SIG-M5 treated with dmso at 0.1 percent for 504 hours (cell line): ENCODE measurements at regions not wholly inside any gene's neighbourhood (a gene's known extent, or its start where the extent isn't known, plus 50 kb on each side); places are given as distances from the start of the nearest gene placed in this dataset.
A peak's percentile ranks its signal among the peaks of the same experiment; 100 is the strongest.

Experiments used
- DNase-seq: peaks from one replicate; lab custom pipeline; 2025; ENCODE audit not compliant: unreplicated experiment; lab: John Stamatoyannopoulos, UW

DNA sequence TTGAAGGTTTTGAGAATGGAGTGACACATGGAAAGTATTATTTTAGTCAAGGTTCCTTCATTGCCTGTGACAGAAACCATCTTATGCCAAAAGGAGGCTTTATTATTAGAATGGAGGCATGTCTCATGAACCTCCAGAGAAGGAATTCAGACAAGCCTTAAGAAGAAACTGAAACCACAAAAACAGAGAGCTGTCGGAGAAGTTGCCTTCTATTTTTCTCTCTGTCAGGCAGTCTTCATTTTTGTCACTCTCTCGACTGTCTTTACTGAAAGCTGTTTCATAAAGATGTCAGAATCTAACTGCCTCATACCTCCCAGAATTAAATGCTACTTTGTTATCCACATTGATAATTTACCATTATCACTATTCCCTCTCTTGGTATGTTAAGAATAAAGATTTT lies 434.7 kb upstream of the ADGRL4 start:
- no peak for DNase-seq

DNA sequence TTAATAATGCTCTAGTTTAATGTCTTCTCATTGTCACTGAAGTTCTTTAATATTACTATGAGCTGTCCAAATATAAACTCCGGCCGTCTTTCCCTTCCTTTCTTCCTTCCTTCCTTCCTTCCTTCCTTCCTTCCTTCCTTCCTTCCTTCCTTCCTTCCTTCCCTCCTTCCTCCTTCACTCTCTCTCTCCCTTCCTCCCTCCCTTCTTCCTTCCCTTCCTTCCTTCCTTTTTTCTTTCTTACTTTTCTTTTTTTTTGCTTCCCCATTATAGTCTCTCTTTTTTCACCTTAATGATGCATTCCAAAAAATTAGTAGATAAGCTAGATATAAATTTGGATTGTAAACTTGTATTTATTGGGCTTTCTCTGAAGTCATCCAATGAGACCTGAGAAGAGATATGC lies 431.0 kb upstream of the ADGRL4 start:
- no peak for DNase-seq

DNA sequence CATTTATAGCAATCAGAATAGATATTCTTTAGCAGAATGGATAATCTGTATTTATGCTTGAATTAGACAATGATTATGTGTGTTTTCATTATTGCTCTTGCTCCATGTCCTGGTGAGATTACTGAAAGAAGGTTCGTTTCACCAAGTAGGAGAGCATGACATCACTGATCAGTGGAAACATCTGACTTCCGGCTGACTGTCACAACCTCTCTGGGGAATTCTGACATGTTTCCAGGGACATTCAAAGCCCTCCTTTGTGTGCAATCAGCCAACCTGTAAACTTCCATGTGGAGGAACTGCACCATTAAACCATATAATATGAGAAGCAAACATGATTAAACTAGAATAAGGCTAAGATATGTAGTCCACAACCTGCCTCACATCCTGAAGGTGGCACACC lies 424.8 kb upstream of the ADGRL4 start:
- no peak for DNase-seq

DNA sequence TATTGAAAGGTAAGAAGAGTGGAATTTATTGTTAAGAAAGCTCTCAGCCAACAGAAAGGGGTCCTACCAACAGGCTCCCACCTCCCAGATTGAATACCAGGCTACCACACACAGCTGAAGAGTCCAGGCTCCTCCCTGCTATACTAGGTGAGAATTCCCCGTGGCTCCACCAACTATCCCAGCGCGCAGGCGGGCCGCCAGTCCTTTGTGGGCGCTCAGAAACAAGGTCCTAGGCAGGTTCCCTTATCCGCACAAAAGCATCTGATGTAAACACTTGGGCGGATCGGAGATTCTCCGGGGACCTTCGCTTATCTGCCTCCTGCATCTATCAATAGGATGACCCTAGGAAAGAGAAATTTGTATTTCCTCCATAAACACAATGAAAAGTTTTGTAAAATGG lies 423.9 kb upstream of the ADGRL4 start:
- no peak for DNase-seq

DNA sequence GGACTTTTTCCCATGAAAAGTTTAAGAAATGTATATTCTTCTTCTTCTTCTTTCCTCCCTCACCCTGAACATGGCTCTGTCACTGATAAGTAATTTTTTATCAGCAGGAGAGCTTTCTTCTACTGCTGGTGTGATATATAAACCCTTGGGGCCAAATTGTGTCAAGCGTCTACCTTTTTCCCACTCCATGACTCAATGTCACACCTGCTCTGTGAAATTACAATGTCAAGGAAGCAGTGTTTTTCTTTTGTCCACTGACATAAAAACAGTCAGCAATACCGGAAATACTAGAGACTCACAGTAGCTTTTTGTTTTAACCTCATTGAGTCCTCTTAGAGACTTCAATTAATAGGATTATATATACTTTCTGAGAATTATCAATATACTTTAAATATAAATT lies 416.2 kb upstream of the ADGRL4 start:
- DNase-seq: no peak

DNA sequence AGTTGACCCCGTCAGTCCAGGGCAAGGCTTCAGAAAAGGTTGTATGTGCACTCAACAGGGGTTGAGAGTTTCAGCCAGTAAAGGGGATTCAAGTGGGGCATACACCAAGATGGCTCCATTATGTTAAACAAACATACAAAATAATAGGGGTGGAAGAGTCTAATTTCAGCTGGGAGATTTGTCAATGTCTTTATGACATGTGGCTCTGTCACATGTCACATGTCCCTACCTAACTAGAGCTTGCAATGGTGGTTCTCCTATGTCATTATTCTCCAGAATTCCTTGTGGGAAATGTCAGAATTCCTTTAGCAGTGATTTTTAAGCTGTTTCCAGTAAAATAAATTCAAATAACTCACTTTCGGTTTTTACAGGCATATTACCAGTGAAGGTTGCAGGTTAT lies 392.0 kb upstream of the ADGRL4 start:
- DNase-seq: no peak

DNA sequence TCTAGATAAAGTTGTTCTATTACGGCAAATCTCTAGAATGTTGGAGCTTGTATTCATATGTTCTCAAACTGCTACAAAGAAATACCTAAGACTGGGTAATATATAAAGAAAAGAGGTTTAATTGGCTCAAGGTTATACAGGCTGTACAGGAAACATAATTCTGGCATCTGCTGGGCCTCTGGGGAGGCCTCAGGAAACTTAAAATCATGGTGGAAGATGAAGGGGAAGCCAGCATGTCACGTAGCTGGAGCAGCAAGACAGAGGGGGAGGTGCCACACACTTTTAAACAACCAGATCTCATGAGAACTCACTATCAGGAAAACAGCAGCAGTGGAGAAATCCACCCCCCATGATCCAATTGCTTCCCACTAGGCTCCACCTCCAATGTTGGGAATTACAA lies 390.4 kb upstream of the ADGRL4 start:
- DNase-seq: no peak

DNA sequence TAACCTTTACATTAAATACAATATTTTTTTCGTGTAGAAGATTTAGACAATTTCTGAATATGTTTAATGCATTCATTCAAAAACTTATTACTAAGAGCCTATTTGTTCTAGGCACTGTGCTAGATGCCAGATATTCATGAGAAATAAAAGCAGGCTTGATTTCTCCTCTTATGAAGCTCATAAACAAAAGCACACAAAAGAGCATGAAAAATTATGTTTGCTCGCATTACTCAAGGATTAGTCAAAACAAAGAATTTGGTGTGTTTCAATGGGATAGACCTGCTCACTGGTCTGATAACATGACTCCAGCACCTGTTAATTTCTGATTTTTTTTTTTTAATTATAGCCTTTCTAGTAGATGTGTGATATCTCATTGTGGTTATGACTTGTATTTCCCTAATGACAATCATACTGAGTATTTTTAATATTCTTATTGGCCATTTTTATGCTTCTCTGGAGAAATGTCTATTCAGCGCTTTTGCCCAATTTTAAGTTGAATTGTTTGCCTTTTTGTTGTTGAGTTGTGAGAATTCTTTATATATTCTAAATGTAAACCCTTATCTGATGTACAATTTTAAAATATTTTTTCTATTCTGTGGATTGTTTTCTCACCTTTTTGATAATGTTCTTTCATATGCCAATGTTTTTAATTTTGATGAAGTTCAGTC lies 382.3 kb upstream of the ADGRL4 start:
- DNase-seq: no peak

DNA sequence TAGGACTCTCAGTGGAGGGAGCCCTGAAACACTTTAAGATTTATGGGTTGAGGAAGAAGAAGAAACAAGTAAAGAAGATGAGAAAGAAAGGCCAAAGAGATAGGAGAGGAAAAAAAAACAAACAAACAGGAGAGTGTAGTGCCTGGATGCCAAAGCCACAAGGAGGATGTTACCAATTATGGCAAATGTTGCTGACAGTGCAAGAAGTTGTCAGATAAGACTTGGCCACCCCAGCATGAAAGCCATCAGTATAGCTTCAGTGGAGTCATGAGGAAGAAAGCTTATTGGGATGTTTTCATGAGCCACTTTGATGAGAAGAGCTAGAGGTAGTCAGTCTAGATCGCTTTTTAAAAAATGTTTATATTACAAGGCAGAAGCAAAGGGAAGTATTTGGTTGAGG lies 380.2 kb upstream of the ADGRL4 start:
- DNase-seq: no peak

DNA sequence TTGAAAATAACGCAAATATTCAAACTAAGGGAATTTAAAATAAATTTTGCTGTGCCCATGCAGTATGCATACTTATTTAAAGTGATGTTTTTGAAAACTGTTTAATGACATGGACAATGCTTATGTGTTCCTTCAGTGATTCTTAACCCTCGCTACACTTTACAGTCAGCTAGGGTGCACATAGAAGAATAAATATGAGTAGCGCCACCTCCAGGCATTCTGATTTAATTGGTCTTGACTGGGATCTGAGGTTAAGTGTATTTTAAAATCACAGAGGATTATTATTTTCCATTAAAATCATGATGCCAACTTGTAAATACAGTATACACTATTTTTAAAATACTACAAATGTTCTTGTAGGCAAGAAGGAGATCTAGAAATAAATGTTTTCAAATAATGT lies 373.5 kb upstream of the ADGRL4 start:
- DNase-seq: no peak

DNA sequence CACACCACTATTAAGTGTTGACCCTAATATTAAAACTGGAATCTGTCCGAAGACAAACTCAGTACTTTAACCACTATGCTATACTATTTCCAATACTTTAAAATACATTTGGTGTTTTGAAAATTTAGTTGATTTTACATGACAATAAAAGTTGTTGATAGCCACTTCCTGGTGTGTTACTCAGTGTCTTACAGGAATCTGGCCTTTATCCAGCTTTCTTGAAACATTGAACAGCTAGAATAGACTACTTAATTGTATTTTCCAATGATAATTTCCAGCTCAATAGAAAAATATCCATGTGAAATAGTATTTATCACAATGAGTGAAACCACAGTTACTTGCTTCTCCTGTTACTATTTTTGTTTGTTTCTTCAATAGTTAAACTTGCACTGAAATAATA lies 369.6 kb upstream of the ADGRL4 start:
- no peak for DNase-seq

DNA sequence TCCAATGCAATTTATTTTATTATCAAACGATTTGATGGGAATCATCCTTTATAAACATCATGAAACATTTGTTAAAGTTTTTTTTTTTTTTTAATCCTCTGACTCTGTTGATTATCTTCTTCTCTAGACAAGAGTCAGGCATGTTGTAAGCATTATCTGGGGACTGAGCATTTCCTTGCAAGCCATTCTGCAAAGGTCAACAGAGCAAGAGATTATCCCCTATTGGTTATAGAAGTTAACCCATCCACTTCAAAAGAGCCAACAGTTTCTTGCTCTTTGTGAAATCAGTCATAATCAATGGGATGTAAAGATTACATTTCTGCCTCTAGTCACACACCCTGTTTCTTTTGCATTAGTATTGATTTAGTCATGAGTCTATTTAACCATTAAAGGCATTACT lies 368.8 kb upstream of the ADGRL4 start:
- DNase-seq: no peak

DNA sequence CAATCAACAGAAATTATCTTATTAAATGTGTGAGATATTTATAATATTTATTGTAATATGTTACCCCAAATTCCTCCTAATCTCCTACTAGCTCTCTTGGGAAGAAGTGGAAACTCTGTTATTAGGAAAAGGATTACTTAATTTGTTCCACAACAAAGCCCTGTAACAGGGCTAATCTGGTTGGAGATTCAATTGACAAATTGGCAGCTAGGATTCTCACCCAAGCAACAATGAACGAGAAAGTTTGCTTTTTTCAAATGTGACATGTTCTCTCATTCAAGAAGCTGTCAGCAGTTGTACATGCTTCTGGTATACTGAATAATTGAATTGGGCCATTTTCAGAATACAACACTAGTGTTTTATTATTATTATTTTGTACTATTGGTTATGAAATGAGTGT lies 367.9 kb upstream of the ADGRL4 start:
- no peak for DNase-seq

DNA sequence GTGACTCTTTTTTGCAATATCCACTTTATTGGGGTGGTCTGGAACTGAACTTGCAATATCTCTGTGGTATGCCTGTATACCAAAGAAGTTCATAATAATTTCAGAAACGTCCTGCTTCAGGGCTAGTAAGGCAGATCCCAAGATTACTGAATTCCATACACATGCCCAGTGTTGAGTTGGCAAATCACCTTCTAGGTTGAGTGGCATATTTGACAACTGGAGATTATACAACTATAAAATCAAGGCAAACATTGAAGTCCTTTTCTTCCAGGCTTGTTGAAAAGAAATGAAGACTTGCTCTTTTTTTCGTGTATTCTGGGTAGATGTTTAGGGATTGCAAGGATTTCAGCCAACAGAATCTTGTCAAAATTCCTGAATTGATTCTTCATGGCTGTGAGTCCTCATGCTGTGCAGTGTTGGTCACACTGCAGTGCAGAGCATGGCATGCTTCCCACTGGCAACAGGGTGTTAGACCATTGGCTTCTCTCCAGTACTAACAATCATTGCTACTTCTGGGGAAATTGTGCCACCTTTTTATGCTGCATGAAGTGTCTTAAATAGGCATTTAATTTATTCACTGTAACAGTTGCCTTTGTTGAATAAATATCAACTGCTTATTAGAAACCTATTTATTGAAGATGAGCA lies 367.1 kb upstream of the ADGRL4 start:
- no peak for DNase-seq

DNA sequence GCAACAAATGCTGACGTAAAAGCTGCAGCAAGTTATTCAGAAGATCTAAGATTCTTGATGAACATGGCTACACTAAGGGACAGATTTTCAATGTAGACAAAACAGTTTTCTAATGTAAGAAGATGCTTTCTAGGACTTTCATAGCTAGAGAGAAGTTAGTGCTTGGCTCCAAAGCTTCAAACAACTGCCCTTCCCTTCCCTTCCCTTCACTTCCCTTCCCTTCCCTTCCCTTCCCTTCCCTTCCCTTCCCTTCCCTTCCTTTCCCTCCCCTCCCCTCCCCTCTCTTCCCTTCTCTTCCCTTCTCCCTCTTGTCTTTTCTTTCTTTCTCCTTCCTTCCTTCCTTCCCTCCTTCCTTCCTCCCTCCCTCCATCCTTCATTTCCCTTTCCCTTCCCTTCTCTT lies 365.3 kb upstream of the ADGRL4 start:
- DNase-seq: no peak

DNA sequence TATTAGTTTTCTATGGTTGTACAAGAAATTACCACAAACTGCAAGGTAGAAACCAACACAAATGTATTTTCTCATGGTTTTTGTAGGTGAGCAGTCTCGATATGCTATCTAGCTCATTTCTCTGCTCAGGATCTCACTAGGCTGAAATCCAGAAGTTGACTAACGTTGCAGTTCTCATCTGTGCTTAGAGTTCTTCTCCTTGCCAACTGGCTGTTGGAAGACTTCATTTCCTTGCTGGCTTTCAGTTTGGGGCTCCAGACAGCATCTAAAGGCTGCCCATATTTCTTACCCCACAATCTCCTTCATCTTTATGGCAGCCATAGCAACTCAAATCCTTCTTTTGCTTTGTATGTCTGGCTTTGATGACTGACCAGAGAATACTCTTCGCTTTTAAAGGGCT lies 362.6 kb upstream of the ADGRL4 start:
- no peak for DNase-seq

DNA sequence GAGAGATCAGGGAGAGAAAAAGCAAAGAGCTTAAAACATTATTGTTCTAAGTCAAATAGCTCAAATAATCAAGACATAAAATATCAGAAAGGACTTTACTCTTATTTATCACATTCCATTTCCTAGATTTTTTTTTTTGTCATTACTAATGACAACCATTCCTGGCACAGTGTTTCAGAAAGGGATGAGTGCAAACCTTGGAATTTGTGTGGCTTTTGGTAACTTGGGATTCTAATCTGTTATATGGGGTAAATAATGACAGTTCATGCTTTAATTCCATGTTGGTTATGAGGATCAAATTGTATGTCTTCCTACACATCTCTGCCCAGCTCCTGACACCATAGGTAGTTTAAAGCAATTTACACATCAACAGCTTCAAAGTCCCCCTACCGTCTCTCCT lies 358.4 kb upstream of the ADGRL4 start:
- no peak for DNase-seq

DNA sequence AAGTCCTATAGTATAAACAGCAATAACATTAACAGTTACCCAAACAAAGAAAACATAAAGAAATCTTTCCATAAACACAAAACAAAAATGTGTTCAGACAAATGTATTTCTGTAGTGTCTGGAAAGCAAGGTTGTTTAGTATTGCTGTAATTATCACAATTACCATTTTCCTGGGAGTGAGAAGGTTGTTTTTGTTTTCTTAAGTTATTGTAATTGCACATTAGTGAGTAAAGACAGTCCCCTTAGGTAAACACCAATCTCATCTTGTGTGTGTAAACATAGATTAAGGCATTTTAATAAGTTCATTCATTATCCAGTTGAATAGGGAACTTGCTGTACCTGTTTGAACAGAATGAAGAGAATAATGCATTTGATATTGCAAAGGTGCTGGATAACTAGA lies 356.9 kb upstream of the ADGRL4 start:
- no peak for DNase-seq

DNA sequence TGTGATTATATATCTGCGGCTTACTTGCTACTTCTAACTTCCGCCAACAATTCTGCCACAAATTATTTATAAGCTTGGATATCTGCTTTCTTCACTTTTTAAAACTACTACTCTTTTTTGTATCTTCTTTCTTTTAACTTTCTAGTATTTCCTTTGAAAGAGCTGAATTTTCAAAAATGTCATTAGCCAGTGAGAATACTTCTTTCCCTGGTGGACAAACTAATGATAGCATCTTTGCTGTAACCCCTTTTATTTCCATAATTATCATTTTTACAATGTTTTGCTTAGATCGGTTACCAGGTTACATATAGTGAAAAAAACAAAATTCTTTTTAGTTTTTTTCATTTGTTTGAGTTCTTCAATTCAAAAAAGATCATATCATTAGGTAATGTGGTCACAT lies 355.9 kb upstream of the ADGRL4 start:
- DNase-seq: no peak

DNA sequence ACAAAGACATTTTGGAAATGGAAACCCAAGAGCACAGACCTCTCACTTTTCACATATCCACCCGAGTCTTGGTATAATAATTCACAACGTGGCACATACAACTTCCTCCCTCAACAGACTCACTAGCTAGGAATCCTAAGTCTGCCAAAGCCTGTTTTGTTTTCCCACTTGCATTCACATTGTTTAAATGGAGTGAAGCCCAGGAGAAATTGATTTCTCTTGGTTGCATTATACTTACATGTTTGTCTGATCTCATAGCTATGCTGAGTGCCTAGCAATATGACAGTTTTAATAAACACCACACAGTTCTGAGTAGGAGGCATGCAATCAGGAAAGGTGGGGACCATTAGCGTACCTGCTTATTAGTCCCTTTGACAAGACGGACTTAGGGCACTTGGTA lies 348.6 kb upstream of the ADGRL4 start:
- no peak for DNase-seq

DNA sequence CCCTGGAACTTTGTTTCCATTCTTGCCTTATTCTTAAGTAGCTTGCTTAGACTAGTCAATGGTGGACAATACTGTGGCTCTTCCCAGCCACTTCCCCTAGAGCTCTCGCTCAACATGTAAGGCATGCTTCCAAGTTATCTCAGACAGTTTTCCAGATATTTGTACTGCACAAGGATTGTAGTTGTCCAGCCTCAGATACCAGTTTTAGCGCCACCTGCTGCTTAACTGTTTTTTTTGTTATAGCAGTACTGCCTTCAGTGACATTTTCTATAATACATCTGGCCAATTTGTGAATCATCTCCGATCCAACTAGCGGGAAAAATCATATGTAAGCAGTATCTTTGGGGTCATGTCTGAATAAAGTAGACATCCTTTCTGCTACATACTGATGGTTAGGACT lies 346.7 kb upstream of the ADGRL4 start:
- DNase-seq: peak; percentile 1

DNA sequence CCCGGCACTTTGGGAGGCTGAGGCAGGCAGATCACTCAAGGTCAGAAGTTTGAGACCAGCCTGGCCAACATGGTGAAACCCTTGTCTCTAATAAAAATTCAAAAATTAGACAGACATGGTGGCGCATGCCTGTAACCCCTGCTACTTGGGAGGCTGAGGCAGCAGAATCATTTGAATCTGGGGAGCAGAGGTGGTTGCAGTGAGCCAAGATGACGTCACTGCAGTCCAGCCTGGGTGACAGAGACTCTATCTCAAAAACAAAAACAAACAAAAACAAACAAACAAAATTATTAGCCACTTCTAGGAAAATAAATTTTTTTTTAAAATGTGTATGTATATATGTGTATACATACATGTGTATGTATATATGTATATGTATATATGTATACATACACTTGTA lies 320.3 kb upstream of the ADGRL4 start:
- no peak for DNase-seq

DNA sequence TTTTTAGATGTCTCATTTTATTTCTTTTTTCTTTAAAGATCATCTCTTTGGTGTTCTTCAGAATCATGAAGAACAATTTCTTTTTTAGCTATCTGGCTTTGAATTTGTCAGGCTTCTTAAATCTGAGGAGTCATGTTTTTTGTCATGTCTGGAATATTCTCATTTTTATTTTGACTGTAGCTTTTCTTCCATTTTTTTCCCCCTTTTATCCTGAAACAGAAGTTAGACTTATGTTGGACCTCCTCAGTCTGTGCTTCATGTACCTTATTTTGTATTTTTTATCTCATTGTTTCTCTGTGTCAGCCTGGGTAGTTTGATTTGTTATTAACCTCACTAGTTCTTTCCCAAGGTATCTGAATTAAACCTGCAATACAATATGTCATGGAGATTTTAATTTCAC lies 319.2 kb upstream of the ADGRL4 start:
- DNase-seq: no peak
